OCI-LY3 (cell line): ENCODE measurements at regions not wholly inside any gene's neighbourhood (a gene's known extent, or its start where the extent isn't known, plus 50 kb on each side); places are given as distances from the start of the nearest gene placed in this dataset.

Source experiments
- EZH2phosphoT487 ChIP-seq: fragments of 200-600 bp; shearing (Covaris generic); IDR thresholded peaks from 2 replicates; pipeline ENCODE4 v1.6.1; 2018; ENCODE audit warnings: antibody characterized with exemption, mixed run types, low read depth
- TF ChIP-seq, protein P1 (sequence below): fragments of 200-600, 300-600 bp; sonication (generic); IDR thresholded peaks from 2 replicates; pipeline ENCODE4 v1.5.1; 2014; ENCODE audit warnings: antibody characterized with exemption, low read length, low read depth

DNA sequence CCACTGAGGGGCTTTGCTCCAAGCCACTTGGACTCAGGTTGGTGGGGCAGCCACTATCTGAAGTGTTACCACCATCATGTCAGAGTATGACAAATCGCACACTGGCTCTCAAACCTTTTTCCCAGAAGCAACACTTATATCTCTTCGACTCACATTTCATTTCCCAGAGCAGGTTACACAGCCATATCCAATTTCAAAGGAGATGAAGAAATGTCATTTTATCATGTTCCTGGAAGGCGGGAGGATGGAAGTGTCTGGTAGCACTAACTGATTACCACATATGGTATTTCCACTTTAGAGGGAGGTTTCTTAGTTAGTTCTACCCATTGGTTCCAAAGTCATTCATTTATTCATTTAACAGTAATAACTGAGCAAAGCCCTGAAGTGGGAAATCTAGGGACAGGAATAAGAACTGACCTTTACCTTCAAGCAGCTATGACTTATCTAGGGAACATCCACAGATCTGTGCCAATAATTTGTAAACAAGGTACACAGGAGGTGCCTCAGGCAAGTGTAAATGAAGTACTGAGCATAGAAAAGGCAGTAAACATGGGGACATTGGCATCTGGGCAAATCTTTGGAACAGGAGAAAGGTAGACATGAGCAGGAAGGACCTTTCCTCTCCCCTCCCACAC is 54.9 kb upstream of the LRRC55 start:
- TF ChIP-seq, protein P1, sequence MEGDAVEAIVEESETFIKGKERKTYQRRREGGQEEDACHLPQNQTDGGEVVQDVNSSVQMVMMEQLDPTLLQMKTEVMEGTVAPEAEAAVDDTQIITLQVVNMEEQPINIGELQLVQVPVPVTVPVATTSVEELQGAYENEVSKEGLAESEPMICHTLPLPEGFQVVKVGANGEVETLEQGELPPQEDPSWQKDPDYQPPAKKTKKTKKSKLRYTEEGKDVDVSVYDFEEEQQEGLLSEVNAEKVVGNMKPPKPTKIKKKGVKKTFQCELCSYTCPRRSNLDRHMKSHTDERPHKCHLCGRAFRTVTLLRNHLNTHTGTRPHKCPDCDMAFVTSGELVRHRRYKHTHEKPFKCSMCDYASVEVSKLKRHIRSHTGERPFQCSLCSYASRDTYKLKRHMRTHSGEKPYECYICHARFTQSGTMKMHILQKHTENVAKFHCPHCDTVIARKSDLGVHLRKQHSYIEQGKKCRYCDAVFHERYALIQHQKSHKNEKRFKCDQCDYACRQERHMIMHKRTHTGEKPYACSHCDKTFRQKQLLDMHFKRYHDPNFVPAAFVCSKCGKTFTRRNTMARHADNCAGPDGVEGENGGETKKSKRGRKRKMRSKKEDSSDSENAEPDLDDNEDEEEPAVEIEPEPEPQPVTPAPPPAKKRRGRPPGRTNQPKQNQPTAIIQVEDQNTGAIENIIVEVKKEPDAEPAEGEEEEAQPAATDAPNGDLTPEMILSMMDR = no peak
- no peak for TF ChIP-seq EZH2phosphoT487
